ENCODE measurements at regions not wholly inside any gene's neighbourhood (a gene's known extent, or its start where the extent isn't known, plus 50 kb on each side); places are given as distances from the start of the nearest gene placed in this dataset.
"Not testable (repeated sequence)": the region's sequence is repeated elsewhere in the genome, so short reads cannot be mapped to it uniquely, and the experiment has no call there.

- DNase-seq, result no peak
Observed at GRCh38 chrX:55142206-55142918, 53.5 kb downstream of the PAGE2 start.

- DNase-seq, result no peak
Observed at GRCh38 chrX:55142919-55143310, 54.1 kb downstream of the PAGE2 start.

- no peak for DNase-seq
Observed at GRCh38 chrX:55143621-55144020, 54.8 kb downstream of the PAGE2 start.

GRCh38 chrX:55144697-55145096 is 55.9 kb downstream of the PAGE2 start:
- no peak for DNase-seq

- no peak for DNase-seq
Observed at GRCh38 chrX:55149242-55149641, 60.4 kb downstream of the PAGE2 start.

GRCh38 chrX:55151199-55151598 is 62.4 kb downstream of the PAGE2 start:
- DNase-seq, result no peak

GRCh38 chrX:55159551-55159950 is 60.6 kb upstream of the PAGE5 start:
- no peak for DNase-seq

GRCh38 chrX:55160685-55161552 is 59.2 kb upstream of the PAGE5 start:
- DNase-seq, result peak; percentile 87 to 89

- DNase-seq, result peak; percentile 26 to 29
Observed at GRCh38 chrX:55161581-55161980, 58.6 kb upstream of the PAGE5 start.

- DNase-seq, result no peak
Observed at GRCh38 chrX:55163171-55163570, 57.0 kb upstream of the PAGE5 start.

GRCh38 chrX:55165026-55165425 is 55.1 kb upstream of the PAGE5 start:
- not testable (repeated sequence) for DNase-seq

GRCh38 chrX:55167124-55167803 is 52.9 kb upstream of the PAGE5 start:
- DNase-seq, result no peak

- no peak for DNase-seq
Observed at GRCh38 chrX:55167901-55168300, 52.2 kb upstream of the PAGE5 start.

GRCh38 chrX:55169782-55170181 is 50.4 kb upstream of the PAGE5 start:
- DNase-seq, result no peak
